ENCODE measurements at regions not wholly inside any gene's neighbourhood (a gene's known extent, or its start where the extent isn't known, plus 50 kb on each side); places are given as distances from the start of the nearest gene placed in this dataset.

DNA sequence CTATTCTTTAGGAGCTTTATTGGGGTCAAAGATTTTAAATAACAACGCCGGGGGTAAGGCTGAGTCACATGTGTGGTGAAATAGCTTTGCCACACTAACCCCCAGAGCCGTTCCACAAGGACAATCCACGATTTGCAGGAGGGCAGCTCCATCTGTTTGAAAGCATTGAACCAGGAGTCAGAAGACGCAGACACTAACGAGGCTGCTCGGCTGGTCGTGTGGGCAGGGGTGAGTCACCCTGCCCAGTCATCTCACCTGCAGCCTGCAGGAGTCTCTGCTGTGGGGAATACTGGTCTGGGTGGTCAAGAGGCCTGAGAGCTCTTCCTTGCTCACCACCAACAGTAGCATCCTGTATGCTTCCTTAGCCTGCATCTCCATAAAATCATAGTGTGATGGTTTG lies 149.2 kb upstream of the NCK2 start:
- DNase-seq (ENCODE audit: low read depth in 2 of 2) = no peak

DNA sequence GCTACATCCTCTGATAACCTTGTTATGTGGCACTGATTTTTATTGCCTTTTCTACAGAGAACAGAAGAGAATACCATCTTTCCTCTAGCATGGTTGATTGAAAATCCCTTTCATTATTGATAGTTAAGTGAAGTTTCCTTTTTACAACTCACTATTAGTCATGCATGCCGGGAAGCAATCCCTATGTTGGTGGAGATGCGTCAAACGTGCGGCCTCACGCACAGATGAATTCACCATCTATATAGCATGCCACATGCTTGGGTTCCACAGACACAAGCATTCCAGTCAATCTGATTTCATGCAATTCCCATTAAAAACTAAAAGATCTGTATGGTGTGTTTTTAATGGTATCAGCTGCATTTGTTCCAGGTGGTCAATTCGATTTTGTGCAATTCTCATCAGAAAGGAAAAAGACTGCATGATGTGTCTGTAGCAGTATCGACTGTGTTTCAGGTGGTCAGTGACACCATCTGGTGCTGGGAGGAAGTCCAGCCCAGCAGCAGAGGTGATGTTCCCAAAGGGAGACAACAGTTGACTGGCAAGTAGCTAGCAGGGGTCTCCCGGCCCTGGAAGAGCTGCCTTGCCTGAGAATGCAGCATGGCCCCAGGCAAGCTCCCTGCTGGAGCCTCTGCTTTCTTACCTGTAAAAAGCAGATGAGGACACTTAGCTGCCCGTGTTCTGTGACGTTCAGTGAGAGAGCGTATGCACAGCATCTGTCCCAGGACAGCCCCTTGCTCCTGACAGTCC lies 151.3 kb upstream of the NCK2 start:
- DNase-seq (ENCODE audit: low read depth in 2 of 2) = peak; percentile 13 to 18

DNA sequence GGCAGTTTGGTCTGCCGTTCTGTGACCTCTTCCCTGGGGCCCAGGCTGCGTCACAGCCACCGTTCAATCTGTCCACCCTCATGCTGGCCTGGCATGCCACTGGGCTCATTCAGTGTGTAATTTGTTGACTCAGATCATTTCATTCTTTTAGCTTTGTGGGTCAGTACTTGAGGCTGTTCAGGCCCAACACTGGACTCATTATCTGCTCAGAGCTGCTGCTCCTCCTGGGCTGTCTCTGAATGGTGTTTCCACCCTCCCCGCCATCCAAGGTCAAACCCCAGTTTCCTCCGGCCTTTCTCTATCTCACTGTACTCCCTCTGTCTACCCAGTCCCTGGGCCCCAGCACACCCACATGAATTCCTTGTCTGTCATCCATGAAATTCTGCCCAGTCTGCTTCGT lies 152.4 kb upstream of the NCK2 start:
- no peak for DNase-seq (ENCODE audit: low read depth in 2 of 2)

DNA sequence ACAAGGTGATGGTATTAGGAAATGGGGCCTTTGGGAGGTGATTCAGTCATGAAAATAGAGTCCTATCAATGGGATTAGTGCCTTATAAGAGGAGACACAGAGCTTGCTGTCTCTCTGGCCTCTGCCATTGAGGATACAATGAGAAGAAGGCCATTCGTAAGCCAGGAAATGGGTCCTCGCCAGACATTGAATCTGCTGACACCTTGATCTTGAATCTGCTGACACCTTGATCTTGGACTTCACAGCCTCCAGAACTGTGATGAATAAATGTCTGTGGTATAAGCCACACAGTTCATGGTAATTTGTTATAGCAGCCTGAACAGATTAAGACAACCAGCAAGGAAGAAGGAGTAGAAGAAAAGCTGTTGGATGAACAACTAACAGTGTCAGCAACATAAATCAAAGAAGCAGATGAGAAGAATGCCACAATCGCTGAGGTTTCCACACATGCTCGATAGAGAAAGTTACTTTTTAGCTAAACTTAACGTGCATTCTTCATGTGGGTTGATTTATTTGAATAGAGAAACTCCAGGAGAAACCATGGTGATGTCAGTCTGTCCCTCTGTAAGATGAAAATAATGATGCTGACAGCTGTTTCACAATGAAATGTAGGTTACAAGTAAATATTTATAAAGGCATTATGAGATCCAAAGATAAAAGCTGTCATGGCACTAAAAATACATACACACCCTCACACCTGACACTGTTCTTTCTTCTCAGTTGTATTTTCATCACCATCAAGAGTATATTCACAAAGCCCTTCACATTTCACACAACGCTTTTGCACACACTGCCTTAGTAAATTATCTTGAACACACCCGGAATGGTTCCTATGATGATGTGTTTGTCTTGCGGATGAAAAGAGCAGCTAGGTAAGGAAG lies 153.7 kb upstream of the NCK2 start:
- no peak for DNase-seq (ENCODE audit: low read depth in 2 of 2)

DNA sequence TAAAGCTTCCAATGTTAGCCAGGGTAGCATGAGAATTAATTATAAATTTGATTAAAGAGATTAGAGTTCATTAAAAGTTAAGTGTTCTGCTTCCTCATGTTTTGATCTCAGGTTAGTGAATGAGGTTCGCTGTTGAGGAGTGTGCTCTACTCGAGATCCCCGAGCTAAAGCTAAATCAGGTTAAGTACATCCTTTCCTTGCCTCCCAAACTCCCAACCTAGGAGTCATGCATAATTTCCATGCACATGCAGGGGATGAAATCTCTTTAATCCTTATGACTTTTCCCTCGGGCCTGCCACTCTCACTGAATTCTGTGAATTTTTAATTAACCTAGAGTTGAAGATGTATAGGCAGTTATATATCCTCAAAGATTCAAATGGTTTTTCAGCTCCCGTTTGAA lies 156.1 kb upstream of the NCK2 start:
- DNase-seq (ENCODE audit: low read depth in 2 of 2) = no peak

DNA sequence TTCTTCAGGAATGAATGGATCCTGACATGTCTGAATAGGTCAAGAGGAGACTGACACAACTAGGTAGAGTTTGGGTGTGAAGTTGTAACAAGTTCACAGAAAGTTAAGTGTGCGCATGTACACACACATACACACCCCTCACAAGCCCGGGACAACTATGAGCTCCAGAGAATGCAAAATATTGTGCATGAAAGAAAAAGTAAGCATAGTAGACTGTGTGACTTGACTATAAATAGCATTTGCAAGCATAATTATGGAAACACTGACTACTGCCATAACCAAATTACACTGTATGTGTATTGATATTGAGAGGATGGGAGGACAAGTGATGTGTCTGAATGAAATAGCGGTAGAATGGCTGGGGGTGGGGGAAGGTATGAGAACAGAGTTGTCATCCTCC lies 157.1 kb upstream of the NCK2 start:
- DNase-seq (ENCODE audit: low read depth in 2 of 2) = no peak

DNA sequence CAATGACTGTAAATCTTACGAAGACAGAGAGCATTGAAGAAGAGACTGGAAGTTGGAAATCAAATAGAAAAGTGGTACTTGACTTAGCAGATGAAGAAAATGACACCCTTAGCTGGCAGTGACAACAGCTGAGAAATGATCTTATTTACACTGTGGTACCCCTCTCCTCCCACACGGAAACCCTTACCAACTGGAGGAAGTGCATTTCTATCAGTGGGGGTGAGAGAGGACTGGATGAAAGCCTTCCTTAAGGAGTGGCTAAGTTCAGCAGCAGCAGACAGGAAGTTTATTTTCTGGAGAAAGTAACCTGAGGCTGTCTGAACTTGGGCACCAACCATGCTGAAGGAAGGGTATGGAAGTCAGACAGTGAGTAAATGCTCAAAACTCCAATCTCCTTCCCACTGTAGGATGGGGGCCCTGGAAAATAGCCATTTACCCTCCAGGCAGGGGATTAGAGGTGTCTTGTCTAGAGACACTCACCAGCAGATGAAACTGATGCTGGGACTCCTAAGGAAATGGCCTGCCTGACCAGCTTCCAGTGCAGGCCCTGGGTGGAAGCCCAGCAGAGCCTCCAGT lies 160.2 kb upstream of the NCK2 start:
- DNase-seq (ENCODE audit: low read depth in 2 of 2) = no peak

DNA sequence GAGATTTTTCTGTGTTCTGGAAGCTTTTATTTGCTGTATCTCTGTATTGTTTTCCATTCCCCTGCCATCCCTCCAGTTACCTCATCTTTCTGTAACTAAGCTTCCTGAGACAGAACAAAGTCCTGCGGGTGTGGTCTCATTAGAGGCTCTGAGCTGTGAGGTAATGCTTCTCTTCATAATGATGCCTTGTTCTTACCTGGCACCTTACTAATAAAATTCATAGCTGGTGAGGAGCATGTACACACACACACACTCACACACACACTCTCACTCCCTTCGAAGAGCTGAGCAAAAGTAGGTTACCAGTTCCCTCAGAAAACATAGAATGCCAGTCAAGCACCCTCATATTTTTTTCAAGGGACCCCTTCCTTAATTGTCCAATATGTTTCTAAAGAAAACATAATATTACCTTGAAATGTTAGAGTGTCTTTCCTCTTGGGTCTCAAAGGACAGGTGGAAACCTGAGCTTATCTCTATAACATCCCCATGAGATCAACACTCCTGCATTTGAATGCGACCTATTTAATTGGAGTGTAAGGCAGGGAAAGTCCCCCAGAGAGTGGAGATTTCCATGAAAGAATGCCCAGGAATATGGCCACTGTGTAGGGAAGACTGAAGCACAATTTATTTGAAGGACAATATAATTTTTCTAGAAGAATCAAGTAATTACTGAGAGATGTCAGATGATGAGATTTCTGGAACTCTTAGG lies 161.6 kb upstream of the NCK2 start:
- DNase-seq (ENCODE audit: low read depth in 2 of 2) = no peak

DNA sequence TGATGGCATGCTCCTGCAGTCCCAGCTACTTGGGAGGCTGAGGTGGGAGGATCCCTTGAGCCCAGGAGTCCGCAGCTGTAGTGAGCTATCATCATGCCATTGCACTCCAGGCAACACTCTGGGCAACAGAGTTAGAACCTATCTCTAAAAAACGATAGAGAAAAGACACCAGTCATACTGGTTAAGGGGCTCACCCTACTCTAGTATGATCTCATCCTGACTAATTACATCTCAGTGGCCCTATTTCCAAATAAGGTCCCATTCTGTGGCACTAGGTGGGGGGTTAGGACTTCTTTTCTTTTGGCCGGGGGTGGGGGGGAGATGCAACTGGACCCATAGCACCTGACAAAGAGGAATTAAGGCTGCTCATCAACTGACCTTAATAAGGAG lies 163.2 kb upstream of the NCK2 start:
- DNase-seq (ENCODE audit: low read depth in 2 of 2) = no peak

DNA sequence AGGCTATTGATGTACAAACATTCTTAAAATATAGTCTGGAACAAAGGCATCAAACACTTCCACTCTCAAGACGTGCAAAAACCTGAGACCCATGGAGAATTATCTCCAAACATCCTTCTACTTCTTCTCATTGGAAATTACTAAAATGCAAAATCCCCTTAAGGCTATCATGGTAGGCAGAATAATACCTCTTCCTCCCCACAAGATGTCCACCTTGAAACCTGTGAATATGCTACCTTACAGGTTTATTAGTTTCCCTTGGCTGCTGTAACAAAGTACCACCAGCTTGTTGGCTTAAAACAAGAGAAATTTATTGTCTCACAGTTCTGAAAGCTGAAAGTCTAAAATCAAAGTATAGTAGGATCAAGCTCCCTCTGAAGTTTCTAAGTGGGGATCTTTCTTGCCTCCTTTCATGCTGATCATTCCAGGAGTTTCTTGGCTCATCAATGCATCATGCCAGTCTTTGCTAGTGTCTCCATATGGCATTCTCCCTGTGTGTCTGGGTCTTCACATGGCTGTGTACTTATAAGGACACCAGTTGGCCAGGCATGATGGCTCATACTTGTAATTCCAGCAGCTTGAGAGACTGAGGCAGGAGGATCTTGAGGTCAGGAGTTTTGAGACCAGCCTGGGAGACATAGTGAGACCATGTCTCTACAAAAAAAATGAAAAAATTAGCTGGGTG lies 163.7 kb upstream of the NCK2 start:
- DNase-seq (ENCODE audit: low read depth in 2 of 2) = no peak

DNA sequence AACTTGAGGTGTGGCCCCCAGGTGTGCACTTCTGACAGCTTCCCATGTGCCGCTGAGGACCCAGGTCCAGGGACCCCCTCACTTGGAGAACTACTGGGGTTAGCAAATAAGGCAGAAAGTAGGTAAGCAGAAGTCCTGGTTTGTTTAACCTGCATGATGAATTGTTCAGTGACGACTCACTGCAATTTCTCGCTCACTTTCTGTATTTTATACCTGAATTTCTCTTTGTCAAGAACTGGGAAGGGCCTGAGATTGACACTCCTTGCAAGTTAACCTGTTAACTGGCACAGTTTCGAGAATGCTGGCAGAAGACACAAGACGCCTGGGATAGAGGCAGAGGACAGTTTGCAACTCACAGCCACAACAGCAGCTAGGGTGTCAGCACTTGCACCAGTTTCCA lies 164.5 kb upstream of the NCK2 start:
- DNase-seq (ENCODE audit: low read depth in 2 of 2) = no peak

DNA sequence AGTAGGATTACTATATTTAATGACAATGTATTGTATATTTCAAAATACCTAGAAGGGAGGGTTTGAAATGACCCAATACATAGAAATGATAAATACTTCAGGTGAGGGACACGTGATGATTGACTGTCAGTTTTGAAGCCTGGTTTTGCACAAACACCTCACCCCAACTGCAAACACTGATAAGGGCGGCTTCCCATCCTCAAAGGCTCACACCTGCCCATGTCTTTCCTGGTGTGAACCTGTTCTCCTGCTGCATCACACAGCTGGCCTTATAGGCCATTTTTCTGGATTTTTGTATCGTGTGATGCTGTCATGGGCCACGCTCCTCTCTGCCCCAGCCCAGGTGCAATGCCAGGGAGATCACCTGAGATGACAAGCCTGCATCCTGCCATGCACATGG lies 166.5 kb upstream of the NCK2 start:
- DNase-seq (ENCODE audit: low read depth in 2 of 2) = no peak

DNA sequence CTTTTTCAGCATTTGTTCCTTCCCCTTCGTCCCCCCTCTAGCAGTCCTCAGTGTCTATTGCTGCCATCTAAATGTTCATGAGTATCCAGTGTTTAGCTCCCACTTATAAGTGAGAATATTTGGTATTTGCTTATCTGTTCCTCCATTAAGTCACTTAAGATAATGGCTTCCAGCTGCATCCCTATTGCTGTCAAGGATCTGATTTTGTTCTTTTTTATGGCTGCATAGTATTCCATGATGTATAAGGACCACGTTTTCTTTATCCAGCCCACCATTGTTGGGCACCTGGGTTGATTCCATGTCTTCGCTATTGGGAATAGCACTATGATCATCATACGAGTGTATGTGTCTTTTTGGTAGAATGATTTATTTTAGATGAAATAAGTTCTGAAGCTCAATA lies 166.9 kb upstream of the NCK2 start:
- no peak for DNase-seq (ENCODE audit: low read depth in 2 of 2)

DNA sequence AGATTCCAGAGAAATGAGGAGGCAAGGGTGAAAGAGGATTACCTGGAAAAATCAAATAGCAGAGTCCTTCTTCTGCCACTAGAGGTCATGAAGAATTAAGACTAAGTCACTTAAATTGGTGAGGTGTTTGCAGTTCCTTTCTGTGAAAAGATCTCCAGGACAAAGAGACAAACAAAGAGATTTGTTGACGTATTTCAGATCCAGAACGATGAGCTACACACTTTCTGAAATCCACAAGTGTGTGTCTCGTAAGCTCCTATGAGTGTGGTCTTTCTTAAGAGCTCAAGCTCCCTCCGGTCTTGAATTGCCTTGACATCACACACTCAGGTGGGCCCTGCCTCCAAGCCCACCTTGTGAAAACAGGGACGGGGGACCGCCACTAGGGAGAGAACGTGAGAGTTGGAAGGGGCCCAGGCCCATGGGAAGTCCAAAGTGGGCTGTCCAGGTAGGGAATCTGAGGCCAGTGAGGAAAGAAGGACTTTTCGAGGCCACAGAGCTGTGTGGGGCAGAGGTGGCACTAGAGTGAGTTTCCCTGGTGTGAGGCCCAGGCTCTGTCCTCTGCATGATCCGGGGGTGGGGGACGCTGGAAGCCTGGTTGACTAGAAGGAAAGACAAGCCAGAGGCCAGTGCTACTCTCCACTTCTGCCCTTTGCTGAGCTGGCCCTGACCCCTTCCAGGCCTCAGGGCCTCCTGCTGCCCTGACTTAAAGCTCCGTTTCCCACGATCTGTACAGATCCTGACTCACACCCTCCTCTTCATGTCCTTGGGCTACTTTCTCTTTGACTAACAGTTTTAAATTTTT lies 168.1 kb upstream of the NCK2 start:
- peak; percentile 18 to 21 for DNase-seq (ENCODE audit: low read depth in 2 of 2)

DNA sequence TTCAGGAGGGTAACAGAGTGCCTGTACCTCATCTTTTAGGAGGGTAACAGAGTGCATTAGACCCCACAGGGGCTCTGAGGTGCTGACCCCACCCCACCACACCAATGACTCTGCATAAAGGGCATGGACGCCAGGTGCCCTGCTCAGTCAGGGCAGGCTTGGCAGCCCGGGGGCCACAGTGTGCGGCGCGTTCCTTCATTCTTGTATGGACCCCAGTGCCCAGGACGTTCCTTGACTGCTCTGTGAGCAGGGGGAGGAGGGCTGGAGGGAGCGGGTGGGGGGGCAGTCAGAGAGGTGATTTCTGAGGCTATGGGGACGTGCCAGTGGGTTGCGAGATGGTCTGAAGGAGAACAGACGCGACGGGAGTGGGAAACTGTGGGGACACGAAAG lies 168.7 kb upstream of the NCK2 start:
- DNase-seq (ENCODE audit: low read depth in 2 of 2) = no peak

DNA sequence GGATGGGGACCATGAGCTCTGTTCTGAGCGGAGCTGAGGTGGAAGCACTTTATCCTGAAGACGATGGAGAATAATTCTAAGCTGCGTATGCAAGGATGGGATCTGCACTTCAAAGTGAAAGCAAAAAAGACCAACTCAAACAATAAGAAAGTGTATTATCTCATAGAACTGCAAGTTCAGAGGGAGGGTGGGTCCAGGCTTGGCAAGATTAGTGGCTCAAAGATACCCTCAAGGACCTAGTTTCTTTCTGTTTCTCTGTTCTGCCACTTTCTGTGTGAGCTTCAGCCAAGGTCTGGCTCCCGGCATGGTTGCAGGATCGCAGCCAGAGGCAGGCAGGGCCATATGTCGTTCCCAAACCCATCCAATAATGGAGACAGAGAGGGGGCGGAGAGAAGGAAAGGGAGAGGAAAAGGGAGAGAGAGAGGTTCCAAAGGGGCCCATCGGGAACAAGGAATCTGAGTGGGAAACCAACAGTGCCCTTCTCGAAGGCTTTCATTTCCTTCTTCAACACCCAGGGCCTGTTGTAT lies 169.2 kb upstream of the NCK2 start:
- DNase-seq (ENCODE audit: low read depth in 2 of 2) = no peak

DNA sequence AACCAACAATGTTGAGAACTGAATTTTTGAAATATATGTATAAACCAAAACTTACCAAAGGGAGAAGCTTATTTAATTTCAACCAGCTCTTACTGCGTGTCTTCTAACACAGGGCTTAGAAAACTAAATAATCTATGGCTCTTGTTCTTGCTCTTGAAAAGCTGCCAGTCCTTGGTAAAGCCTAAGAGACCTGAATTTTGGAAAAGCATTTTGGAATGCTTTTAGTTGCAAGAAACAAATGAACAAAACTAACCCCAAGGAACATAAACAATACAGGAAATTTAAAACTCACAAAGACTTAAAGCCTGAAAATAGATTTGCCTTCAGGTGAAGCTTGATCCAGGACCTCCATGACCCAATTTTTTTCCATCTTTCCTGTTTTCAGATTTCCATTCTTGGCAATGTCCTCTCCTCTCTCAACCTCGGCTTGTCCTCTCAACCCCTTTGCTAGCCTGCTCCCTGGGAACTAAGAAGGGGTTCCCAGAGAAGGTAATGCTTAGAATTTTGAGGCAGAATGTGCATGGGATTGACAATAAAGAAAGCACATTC lies 169.8 kb upstream of the NCK2 start:
- DNase-seq (ENCODE audit: low read depth in 2 of 2) = no peak

DNA sequence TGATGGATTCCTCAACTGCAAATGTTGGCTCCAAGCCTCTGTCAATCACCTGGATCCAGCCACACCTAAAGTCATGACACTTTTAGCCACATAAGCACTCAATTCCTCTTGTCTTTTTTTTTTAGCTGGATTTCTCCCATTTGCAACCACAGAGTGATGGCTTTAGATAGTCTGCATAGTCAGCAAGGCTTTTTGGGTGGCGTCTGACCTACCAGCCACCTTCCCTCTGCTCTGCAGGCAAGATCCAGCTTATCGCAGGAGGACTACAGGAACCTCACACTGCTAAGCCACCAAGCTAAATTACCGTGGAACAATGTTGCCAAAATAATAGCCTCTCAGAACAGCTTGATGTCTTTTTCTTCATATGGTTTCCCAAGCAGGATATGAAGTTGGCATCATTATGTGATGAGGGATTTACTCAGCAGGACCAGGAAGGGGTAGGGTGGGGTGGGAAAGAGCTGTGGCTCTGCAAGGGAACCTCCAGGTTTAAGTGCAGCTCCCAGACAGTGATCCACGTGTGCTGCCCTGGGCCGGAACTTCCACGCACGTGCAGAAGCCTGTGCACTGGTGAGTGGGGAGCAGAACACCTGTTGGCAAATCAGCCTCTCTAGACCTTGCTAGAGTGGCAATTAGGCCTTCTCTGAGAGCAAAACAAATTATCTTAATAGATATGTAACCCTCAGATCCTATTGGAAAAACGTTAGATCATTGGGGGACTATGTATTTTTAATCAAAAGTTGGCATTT lies 170.6 kb upstream of the NCK2 start:
- no peak for DNase-seq (ENCODE audit: low read depth in 2 of 2)

DNA sequence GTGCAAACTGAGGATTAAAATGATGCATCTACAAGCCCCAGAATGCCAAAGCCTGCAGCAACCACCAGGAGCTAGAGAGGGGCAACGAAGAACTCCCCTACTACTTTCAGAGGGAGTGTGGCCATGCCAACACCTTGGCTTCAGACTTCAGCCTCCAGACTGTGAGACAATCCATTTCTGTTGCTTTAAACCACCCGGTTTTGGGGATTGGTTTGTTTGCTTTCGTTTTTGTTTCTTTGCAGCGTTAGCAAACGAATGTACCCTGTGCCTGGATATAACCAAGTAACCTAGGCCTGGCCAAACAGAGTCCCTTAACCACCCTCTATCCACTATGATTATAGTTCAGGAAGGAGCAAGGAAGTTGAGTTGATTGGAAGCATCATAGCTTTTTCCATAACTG lies 171.2 kb upstream of the NCK2 start:
- no peak for DNase-seq (ENCODE audit: low read depth in 2 of 2)
